GM18502 (cell line): ENCODE measurements at regions not wholly inside any gene's neighbourhood (a gene's known extent, or its start where the extent isn't known, plus 50 kb on each side); places are given as distances from the start of the nearest gene placed in this dataset.
"Not testable (repeated sequence)": the region's sequence is repeated elsewhere in the genome, so short reads cannot be mapped to it uniquely, and the experiment has no call there.

Experiments
- ATAC-seq: cut with Tn5 transposase; IDR thresholded peaks from one replicate; pipeline ENCODE4 v1.9.1; 2021; ENCODE audit warnings: mild to moderate bottlenecking; ENCODE audit not compliant: unreplicated experiment, poor library complexity

- no peak for ATAC-seq
Observed at GRCh38 chr4:54568184-54568583, 89.6 kb upstream of the KIT start.

GRCh38 chr4:54570822-54571221 lies 86.9 kb upstream of the KIT start:
- ATAC-seq = no peak

- no peak for ATAC-seq
Observed at GRCh38 chr4:54571293-54572151, 86.2 kb upstream of the KIT start.

GRCh38 chr4:54572152-54572542 lies 85.6 kb upstream of the KIT start:
- no peak for ATAC-seq

GRCh38 chr4:54574500-54574899 lies 83.3 kb upstream of the KIT start:
- no peak for ATAC-seq

GRCh38 chr4:54575919-54576318 lies 81.8 kb upstream of the KIT start:
- ATAC-seq = no peak

- ATAC-seq = no peak
Observed at GRCh38 chr4:54581807-54582206, 76.0 kb upstream of the KIT start.

GRCh38 chr4:54585321-54586000 lies 72.3 kb upstream of the KIT start:
- ATAC-seq = no peak

- no peak for ATAC-seq
Observed at GRCh38 chr4:54586320-54586955, 71.3 kb upstream of the KIT start.

- no peak for ATAC-seq
Observed at GRCh38 chr4:54587107-54587891, 70.5 kb upstream of the KIT start.

GRCh38 chr4:54588404-54588803 lies 69.4 kb upstream of the KIT start:
- ATAC-seq = no peak

- ATAC-seq = no peak
Observed at GRCh38 chr4:54589586-54589985, 68.2 kb upstream of the KIT start.

GRCh38 chr4:54593795-54594322 lies 63.9 kb upstream of the KIT start:
- no peak for ATAC-seq

- ATAC-seq = no peak
Observed at GRCh38 chr4:54596201-54596600, 61.6 kb upstream of the KIT start.

- ATAC-seq = not testable (repeated sequence)
Observed at GRCh38 chr4:54597678-54598077, 60.1 kb upstream of the KIT start.

- ATAC-seq = not testable (repeated sequence)
Observed at GRCh38 chr4:54602175-54602574, 55.6 kb upstream of the KIT start.

- ATAC-seq = no peak
Observed at GRCh38 chr4:54607067-54607466, 50.7 kb upstream of the KIT start.

GRCh38 chr4:54607521-54607920 lies 50.2 kb upstream of the KIT start:
- no peak for ATAC-seq
